Body of pancreas (tissue), 4 donors: ENCODE measurements at regions not wholly inside any gene's neighbourhood (a gene's known extent, or its start where the extent isn't known, plus 50 kb on each side); places are given as distances from the start of the nearest gene placed in this dataset.

ENCODE experiments used
- CTCF ChIP-seq, 7 experiments: fragments of 450-650 bp in 4 of 7; fragments of 200-600 bp in 3 of 7; sonication (generic) in 3 of 7; IDR thresholded peaks; one replicate each; pipeline ENCODE4 v1.5.1; 2016 to 2019; ENCODE audit warnings: antibody characterized with exemption in 7 of 7
- POLR2A ChIP-seq, 3 donors: fragments of 450-650 bp; IDR thresholded peaks; one replicate each; pipeline ENCODE4 v1.6.1; 2016; ENCODE audit warnings: antibody characterized with exemption in 3 of 3, mild to moderate bottlenecking in 2 of 3

DNA sequence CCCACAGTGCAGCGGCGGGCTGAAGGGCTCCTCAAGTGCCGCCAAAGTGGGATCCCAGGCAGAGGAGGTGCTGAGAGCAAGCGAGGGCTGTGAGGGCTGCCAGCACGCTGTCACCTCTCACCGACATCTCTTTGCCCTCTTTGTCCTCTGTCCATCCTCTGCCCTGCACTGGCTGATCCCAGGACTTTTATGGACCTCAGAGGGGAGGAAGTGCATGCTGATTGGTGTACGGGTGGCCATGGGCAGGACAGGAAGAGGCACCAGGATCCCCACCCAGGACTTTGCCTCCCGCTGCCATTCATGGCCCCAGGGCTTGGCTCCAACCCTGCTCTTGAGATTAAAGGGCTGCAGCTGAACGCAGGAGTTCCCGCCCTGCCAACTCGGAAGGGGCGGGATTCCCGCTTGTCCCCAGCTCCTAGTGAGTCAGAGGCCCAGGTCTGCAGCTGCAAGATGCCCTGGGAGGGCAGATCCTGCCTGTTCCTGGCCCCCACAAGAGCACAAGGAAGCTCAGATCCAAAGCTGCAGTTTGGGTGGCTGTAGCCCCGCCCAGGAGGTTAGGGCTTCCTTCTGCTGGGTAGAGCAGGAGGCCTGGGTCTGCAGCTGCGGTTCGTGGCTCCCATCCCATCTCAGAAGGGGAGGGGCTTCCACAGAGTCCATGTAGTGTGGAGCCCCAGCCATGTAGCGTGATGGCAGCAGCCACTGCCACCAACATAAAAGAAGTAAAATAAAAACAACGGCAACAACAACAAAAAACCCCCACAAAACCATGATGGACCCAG is 1716.7 kb downstream of the SLITRK1 start:
- TF ChIP-seq CTCF (IDR thresholded peaks at IDR 0.05) (no peak), POLR2A (IDR thresholded peaks at IDR 0.05) (no peak)
